Fibroblast of peridontal ligament (primary cell): ENCODE measurements at regions not wholly inside any gene's neighbourhood (a gene's known extent, or its start where the extent isn't known, plus 50 kb on each side); places are given as distances from the start of the nearest gene placed in this dataset.

Experiments used
- DNase-seq: peaks from one replicate; pipeline ENCODE4 v3.0.0-alpha.2; 2010; ENCODE audit errors: extremely low read depth

- no peak for DNase-seq
Observed at GRCh38 chr5:174590820-174591219, 133.6 kb upstream of the MSX2 start.

- peak; percentile 6 for DNase-seq
Observed at GRCh38 chr5:174596429-174596828, 128.0 kb upstream of the MSX2 start.

GRCh38 chr5:174599992-174600391, 124.4 kb upstream of the MSX2 start:
- no peak for DNase-seq

GRCh38 chr5:174601946-174602345, 122.4 kb upstream of the MSX2 start:
- DNase-seq, result peak; percentile 10

DNA sequence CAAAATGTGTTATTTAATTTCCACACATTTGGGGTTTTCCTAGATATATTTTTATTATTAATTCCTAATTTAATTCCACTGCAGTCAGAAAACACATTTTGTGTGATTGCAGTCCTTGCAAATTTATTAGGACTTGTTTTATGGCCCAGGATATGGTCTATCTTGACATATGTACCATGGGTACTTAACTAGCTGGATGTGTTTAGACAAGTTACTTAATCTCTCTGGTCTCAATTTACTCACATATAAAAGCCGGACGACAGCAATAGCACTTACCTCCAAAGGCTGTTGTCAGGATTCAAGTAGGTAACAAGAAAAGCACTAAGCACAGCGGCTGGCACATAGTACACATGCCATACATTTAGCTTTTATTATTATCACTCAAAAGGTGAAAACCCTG, 118.2 kb upstream of the MSX2 start:
- DNase-seq, result no peak

GRCh38 chr5:174606646-174607045, 117.7 kb upstream of the MSX2 start:
- DNase-seq, result no peak

- no peak for DNase-seq
Observed at GRCh38 chr5:174607205-174607604, 117.2 kb upstream of the MSX2 start.

DNA sequence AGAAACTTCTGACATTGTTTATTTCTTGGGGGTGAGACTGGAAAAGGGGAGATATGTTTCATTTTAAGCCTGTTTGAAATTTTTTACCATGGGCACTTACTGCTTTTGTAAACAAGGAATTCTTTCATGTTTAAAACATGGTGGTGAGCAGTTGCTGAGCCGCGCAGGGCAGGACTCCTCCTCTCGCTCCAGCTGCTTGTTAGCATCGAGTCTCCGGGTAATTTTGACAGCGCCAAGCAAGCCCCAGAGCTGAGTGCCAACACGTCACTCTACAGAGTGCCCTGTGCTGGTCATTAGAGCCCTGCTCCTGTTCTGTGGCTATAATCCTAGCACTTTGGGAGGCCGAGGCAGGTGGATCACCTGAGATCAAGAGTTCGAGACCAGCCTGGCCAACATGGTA, 116.5 kb upstream of the MSX2 start:
- no peak for DNase-seq

- DNase-seq, result no peak
Observed at GRCh38 chr5:174608631-174609097, 115.7 kb upstream of the MSX2 start.

- no peak for DNase-seq
Observed at GRCh38 chr5:174609116-174609515, 115.3 kb upstream of the MSX2 start.

- peak; percentile 31 for DNase-seq
Observed at GRCh38 chr5:174610968-174611367, 113.4 kb upstream of the MSX2 start.

GRCh38 chr5:174612686-174613085, 111.7 kb upstream of the MSX2 start:
- no peak for DNase-seq

GRCh38 chr5:174614500-174615135, 109.8 kb upstream of the MSX2 start:
- DNase-seq, result no peak

- no peak for DNase-seq
Observed at GRCh38 chr5:174616036-174616435, 108.3 kb upstream of the MSX2 start.

DNA sequence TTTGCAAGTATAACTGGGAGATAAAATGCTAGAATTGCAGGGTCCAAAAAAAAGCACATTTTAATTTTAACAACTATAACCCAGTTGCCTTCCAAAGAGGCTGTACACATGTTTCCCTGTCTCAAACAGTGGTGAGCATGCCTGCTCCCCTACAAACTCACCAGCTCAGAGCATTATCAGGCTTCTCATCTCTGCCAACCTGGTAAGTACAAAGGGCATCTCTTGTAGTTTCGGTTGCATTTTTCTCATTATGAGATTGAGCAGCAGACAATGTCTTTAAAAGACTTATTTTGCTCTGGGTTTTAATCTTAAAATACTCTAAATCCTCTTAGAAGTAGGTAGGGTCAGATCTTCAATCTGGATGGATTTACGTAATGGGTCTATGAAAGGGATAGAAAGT, 107.1 kb upstream of the MSX2 start:
- no peak for DNase-seq

DNA sequence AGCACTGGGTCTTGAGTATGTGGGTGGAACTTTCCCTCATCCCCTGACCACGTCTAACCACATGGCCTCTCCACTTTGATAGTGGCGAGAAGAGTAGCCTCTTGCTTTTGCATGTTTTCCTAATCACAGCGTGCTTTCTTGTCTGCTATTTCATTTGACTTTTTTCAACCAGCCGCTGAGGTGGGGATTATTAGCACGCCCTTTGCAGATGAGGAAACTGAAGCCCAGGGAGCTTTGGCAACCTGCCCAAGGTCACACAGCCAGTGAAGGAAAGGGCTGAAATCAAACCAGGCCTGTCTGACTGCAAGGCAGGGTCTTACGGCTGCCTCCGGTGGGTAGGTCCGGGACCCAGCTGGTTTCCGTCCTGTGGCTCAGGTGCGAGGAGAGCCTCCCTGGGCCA, 106.5 kb upstream of the MSX2 start:
- no peak for DNase-seq

DNA sequence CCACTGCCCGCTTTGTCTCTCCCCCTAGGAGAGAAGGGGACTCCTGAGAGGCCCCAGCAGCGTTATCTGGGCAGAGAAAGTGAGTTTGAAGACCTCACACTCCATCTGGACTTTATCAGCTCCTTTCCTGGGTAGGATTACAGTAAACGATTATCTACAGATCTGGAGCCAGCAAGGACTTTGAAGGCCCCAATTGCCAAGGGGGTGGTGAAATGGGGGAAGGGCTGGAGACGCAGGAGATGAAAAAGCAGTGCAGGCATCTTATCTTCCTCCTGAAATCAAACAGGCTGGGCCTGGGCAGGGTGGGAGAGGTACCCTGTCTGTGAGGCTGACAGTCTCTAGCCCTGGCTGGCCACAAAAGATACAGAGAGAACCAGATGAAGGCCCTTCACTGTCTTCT, 105.8 kb upstream of the MSX2 start:
- no peak for DNase-seq

- no peak for DNase-seq
Observed at GRCh38 chr5:174622067-174622466, 102.3 kb upstream of the MSX2 start.

- DNase-seq, result no peak
Observed at GRCh38 chr5:174623018-174623417, 101.4 kb upstream of the MSX2 start.

DNA sequence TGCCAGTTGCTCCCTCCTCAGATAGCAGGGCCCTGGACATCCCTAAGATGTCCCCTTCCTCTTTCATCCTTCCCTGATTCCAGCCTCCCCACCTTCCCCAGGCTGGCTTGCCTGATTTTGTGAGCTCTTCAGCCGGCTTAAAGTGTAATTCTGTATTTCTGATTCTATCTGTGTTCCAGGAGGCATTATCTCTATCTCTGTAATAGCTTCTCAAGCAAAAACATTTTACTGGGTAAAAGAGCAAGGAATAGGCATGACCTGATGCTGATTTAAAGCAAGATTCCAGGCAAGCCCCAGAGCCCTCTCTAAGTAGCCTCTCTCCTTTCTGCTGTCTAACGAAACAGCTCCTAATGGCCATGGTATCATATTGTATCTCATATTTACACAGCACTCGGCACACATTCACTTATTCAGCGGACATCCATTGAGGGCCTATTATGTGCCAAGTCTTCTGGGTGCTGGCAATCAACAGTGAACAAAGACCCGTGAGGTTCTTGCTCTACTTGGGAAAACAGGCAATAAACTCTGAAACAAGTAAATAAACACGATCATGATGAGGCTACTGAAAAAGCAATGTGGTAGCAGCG, 100.9 kb upstream of the MSX2 start:
- no peak for DNase-seq

GRCh38 chr5:174624733-174625522, 99.5 kb upstream of the MSX2 start:
- DNase-seq, result no peak

- no peak for DNase-seq
Observed at GRCh38 chr5:174625591-174626350, 98.6 kb upstream of the MSX2 start.
